ENCODE measurements at regions not wholly inside any gene's neighbourhood (a gene's known extent, or its start where the extent isn't known, plus 50 kb on each side); places are given as distances from the start of the nearest gene placed in this dataset.

GRCh38 chr19:27777726-27778125 is 1435.2 kb downstream of the UQCRFS1 start:
- DNase-seq (ENCODE audit: low read depth, low spot score), result no peak
- peak; percentile 16 for TF ChIP-seq CTCF (IDR thresholded peaks at IDR 0.05; ENCODE audit: low read depth, low read length)
- in situ Hi-C loops (cut with HindIII; ENCODE audit: low sequenced_read_pairs), result no loop called here
- no peak overlapping the region for H3K4me3 ChIP-seq (ENCODE audit: low read depth, low read length)

GRCh38 chr19:27777242-27777641 is 1435.7 kb downstream of the UQCRFS1 start:
- in situ Hi-C loops (cut with HindIII; ENCODE audit: low sequenced_read_pairs), result no loop called here
- no peak for TF ChIP-seq CTCF (IDR thresholded peaks at IDR 0.05; ENCODE audit: low read depth, low read length)
- no peak overlapping the region for H3K4me3 ChIP-seq (ENCODE audit: low read depth, low read length)
- DNase-seq (ENCODE audit: low read depth, low spot score), result no peak

GRCh38 chr19:27776524-27776923 is 1436.4 kb downstream of the UQCRFS1 start:
- in situ Hi-C loops (cut with HindIII; ENCODE audit: low sequenced_read_pairs), result no loop called here
- no peak overlapping the region for H3K4me3 ChIP-seq (ENCODE audit: low read depth, low read length)
- TF ChIP-seq CTCF (IDR thresholded peaks at IDR 0.05; ENCODE audit: low read depth, low read length), result no peak
- DNase-seq (ENCODE audit: low read depth, low spot score), result no peak

- peak; percentile 15 for DNase-seq (ENCODE audit: low read depth, low spot score)
- in situ Hi-C loops (cut with HindIII; ENCODE audit: low sequenced_read_pairs), result no loop called here
- H3K4me3 ChIP-seq (ENCODE audit: low read depth, low read length), result no peak overlapping the region
- TF ChIP-seq CTCF (IDR thresholded peaks at IDR 0.05; ENCODE audit: low read depth, low read length), result peak; percentile 41
Measured at GRCh38 chr19:27776020-27776419, 1436.9 kb downstream of the UQCRFS1 start.

GRCh38 chr19:27775395-27775794 is 1437.6 kb downstream of the UQCRFS1 start:
- H3K4me3 ChIP-seq (ENCODE audit: low read depth, low read length), result no peak overlapping the region
- no peak for TF ChIP-seq CTCF (IDR thresholded peaks at IDR 0.05; ENCODE audit: low read depth, low read length)
- no peak for DNase-seq (ENCODE audit: low read depth, low spot score)
- in situ Hi-C loops (cut with HindIII; ENCODE audit: low sequenced_read_pairs), result no loop called here

GRCh38 chr19:27774827-27775226 is 1438.1 kb downstream of the UQCRFS1 start:
- H3K4me3 ChIP-seq (ENCODE audit: low read depth, low read length), result no peak overlapping the region
- TF ChIP-seq CTCF (IDR thresholded peaks at IDR 0.05; ENCODE audit: low read depth, low read length), result peak; percentile 29
- in situ Hi-C loops (cut with HindIII; ENCODE audit: low sequenced_read_pairs), result no loop called here
- no peak for DNase-seq (ENCODE audit: low read depth, low spot score)

- TF ChIP-seq CTCF (IDR thresholded peaks at IDR 0.05; ENCODE audit: low read depth, low read length), result peak; percentile 44
- no peak overlapping the region for H3K4me3 ChIP-seq (ENCODE audit: low read depth, low read length)
- no peak for DNase-seq (ENCODE audit: low read depth, low spot score)
- in situ Hi-C loops (cut with HindIII; ENCODE audit: low sequenced_read_pairs), result no loop called here
Measured at GRCh38 chr19:27774337-27774736, 1438.6 kb downstream of the UQCRFS1 start.

All from astrocyte of the spinal cord (primary cell).